NCI-H1694 treated with DMSO at 0.1 percent for 48 hours (cell line): ENCODE measurements at regions not wholly inside any gene's neighbourhood (a gene's known extent, or its start where the extent isn't known, plus 50 kb on each side); places are given as distances from the start of the nearest gene placed in this dataset.

Source experiments
- DNase-seq: peaks from one replicate; lab custom pipeline; 2025; lab: John Stamatoyannopoulos, UW

DNA sequence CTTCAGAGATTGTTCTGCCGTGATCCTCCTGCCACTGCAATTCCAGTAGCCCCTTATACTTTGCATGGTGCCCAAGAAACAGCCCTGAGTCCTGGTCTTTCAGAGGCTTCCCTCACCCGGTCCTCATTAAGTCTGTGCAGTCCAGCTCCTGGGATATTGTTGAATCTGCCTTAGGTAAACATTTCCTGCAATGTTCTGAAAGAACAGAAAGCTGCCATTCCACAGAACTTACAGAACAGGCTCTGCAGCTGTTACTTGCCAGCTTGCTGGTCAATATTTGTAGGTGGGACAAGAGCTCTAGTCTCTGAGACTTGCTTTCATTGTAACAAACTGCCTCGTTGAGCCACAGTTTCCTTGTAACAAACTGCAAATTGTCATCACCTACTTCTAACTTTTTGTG is 115.0 kb upstream of the KIF5B start:
- DNase-seq = no peak

DNA sequence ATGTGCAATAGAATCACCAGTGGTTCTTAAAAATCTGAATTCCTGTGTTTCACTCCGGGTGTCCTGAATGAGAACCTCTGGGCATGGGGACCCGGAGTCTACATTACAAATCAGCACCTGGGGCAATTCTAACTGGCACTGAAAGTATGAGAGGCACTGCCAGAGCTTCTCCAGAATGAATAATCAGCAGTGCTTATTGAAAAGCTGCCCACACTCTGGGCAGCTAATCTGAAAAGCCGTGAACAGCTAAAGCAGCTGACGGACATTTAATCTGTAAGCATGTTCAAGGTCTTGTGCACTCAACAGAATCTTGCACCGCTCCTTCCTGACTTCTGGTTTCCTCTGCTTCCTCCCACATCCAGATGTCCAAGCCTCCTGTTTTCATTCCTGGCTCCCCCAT is 113.3 kb upstream of the KIF5B start:
- no peak for DNase-seq

DNA sequence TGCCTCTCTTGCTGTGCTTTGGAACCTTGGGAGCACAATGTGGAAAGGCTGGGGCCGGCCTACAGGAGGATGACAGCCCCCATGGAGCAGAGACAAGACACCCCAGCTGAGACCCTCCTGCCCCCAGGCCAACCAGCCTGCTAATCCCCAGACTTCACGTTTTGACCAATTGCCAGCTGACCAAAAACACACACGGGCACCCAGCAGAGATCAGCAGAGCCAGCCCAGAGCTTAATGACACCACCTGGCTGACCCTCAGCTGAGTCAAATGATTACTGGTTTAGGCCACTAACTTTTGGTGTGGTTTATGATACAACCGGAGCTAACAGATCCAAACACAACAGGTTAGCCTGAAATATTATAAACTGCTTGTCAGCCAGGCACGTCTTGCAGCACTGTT is 111.2 kb upstream of the KIF5B start:
- no peak for DNase-seq

DNA sequence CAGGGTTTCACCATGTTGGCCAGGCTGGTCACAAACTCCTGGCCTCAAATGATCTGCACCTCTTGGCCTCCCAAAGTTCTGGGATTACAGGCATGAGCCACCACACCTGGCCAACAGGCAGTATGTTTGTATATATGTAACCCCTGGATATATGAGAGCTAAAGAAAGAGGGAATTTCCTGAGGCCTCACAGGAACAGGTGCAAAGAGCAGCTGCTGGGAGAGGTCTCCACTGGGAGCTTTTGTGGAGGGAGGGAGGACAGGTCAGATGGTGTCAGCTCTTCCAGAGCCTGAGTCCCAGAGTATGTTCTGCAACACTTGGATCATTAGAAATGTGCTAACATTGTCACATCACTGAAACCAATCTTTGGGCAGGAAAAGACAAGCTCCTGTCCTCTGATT is 110.1 kb upstream of the KIF5B start:
- DNase-seq = no peak

DNA sequence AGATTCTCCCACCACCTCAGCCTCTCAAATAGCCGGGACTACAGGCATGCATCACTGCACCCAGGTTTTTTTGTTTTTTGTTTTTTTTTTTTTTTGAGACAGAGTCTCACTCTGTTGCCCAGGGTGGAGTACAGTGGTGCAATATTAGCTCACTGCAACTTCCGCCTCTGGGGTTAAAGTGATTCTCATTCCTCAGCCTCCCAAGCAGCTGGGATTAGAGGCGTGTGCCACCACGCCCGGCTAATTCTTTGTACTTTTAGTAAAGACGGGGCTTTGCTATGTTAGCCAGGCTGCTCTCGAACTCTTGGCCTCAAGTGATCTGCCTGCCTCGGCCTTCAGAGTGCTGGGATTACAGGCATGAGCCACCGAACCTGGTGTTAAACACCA is 107.5 kb upstream of the KIF5B start:
- no peak for DNase-seq

DNA sequence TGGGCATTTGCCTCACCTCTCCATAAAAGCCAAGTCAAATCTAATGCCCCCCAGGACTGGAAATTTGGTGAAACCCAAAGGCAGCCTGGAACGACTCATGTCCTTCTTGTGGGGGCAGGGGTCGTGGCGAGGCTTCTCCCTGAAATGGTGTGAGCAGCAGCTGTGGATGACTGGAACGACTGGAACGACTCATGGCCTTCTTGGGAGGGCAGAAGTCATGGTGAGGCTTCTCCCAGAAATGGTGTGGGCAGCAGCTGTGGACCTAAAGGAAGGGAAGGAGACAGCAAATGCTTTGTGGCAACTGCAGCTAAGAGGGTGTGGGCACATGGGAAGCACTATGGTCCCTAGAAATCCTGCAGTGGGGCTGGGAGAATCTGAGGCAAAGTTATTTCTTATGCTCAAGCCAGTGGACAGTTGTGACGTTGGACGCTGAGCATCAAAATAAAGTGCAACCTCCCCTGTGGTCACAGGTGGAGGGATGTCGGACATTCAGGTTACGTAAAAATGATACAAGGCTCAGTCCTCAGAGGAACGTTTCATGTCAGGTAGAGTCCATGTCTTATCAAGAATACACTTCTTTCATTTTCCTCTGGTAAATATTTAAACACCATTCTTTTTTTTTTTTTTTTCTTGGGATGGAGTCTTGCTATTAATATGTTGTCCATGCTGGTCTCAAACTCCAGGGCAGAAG is 107.0 kb upstream of the KIF5B start:
- no peak for DNase-seq

DNA sequence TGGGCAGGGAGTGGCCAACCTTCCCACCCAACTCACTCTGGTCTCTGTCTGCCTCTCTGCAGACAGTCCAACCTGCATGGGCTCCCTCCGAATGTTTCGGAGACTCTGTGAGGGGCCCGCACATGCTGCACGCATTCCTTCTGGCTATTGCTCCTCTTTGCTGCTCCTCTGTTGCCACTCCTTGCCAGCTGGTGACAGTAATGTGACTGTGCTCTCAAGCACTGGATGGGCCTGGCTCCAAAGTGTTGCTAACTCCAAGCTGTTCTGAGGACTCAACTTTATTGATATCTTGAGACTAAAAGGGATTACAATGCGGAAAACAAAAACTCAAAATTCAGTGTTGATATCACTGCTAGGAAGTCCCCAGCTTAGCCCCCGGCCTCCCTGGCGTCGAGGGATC is 105.4 kb upstream of the KIF5B start:
- DNase-seq = no peak

DNA sequence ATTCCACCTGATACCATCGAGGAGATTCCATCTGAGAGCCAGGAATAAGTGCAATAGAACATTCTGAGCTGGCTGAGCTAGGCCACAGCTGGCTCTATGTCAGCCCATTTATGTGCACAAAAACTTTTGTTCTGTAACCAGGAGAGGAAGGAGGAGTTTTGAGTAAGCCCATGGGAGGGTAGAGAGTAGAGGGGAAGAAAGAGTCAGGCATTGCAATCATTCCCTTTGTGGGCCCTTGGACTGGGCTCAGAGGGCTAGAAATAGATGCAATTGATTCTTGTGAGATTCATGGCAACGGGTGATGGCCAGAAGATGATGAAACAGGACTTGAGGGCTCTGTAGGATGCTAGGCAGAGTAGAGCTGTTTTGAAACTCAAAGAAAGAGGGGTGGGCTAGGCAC is 104.6 kb upstream of the KIF5B start:
- no peak for DNase-seq

DNA sequence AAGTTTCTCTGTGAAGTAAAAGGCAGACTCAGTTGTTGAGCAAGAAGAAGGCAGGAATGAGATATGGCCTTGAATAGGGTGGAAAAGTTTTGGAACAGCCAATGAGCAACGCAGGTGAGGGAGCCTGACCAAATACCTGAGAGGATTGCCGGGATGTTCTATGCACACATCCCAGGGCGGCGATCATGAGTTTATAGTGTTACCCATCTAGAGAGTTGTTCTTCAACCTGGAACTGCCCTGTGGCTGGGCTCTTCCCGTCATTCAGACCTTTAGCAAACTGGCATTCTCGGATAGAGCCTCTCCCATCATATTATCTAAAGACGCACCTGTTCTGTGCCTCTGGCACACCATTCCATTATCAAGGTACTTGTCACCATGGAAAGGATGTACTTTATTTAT is 103.0 kb upstream of the KIF5B start:
- no peak for DNase-seq

DNA sequence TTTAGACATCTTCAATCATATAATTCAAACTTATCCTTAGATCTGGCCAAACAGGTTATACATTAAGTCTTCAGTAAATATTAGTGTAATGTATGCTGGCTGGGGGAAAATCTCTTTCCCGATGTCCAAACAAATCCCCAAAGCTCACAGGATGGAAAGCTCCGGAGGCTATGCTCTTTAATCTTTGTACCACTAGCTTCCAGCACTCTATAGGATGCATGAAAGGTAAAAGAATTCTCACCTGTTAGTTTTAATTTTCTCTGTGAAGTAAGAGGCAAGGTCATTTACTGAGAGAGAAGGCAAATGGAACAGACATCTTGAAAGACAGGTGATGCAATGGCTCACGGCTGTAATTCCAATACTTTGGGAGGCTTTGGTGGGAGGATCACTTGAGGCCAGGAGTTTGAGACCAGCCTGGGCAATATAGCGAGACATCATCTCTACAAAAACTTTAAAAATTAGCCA is 99.8 kb upstream of the KIF5B start:
- DNase-seq = no peak

DNA sequence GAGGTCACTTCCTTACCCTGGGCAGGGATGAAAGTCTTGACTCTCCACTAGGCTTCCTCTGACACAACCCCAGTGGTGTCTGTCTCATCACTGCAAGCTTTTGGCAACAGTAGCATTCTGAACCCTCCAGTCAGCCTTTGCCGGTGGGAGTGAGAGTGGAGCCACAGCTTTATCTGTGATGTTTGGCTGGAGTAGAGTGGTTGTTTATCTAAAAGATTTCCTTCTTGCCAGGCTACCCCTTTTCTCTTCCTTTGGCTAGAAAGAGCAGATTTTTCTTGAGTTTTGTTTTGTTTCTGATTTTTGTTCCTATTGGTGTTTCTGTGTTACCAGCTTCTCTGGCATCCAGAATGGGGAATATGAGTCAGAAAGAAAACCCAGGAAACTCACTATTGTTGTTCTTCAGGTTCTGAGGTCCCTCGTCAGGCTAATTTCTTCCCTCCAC is 98.9 kb upstream of the KIF5B start:
- no peak for DNase-seq

DNA sequence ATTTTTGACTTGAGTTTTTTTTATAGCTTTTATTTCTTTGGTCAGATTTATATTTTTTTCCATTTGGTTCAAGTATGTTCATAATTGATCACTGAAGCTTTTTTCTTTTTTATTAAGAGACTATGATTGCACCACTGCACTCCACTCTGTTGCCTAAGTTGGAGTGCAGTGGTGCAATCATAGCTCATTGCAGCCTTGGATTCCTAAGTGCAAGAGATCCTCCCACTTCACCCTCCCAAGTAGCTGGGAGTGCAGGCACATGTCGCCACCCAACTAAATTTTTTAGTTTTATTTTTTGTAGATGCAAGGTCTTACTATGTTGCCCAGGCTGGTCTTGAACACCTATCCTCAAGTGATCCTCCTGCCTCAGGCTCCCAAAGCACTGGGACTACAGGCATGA is 97.7 kb upstream of the KIF5B start:
- no peak for DNase-seq

DNA sequence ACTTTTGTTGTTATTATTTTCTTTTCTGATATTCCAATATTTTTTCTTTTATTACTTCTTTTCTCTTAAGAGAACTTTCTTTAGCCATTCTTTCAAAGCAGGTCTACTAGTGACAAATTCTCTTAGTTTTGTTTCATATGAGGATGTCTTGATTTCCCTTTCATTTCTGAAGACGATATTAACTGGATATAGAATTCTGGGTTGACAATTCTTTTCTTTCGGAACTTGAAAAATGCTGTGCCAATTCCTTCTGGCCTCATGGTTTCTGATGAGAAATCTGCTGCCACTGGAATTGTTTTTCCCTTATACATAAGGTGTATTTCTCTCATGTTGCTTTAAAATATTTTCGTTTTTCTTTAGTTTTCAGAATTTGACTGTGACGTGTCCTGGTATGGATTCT is 97.0 kb upstream of the KIF5B start:
- no peak for DNase-seq

DNA sequence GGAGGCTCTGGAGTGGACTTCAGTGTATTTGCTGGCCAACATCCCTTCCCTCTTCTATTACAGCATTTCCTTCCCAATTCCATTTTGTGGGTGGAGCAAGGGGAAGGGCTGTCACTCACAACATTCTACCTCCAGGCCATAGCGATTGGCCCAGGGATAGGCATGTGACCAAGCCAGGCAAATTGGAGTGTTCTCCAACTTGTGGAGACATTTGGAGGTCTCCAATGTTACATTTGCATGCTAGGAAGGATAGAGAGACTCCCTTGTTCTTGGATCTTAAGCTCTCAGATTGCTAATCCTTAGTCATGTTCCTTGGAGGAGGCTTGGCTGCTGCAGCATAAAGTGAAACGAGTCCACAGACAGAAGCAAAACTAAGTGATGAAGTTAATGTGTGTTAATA is 95.6 kb upstream of the KIF5B start:
- DNase-seq = no peak

DNA sequence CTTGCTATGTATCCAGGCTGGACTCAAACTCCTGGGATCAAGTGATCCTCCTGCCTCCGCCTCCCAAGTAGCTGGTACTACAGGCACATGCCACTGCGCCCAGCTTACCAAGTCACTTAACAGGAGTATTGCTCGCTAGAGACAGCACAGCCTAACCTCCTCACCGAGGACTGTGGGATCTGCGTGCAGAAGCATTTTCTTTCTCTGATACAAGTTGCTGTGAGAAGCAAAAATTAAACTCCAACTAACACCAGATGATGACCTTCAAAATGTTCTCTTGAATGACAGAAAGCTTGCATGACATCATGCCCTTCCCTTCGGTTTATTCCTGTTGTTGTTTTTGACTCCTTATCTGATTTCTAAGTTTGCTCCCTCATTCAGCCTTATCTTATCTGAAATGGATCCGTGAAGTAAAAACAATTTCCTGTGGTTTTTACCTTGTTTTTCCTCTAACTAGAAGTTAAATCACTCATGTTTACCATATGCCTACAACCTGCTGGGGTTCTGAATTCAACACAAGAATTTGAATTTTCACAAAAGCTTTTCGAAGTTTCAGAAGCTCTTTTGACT is 94.4 kb upstream of the KIF5B start:
- DNase-seq = no peak

DNA sequence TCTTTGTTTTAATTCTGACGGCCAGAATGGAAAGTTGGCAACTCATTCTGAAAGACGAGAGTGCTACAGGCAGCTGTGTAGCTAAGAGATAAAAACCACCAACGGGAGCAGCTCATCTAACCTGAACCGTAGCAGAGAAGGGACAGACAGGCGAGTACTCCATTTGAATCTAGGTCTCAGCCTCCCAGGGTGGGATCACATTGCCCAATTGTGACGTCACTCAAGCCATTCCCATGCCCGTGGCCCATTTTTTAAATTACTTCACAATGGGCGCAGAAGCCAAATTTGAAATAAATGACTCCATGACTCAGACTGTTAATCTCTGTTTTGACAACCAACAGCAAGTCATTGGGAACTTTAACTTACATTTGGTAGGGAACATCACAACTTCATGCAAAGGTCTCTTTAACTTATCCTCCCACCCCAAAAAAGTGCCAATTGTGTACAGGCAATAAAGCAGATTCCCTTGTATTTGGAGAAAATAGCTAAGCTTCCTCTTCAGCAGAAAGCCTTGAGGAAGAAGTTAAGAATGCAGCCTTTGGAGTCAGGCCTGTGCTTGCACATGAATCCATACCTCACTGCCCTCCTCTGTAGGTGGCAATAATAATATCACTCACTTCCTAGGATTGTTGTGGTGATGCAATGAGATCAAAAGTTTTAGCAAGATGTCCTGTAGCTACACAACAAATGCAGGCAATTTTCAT is 93.2 kb upstream of the KIF5B start:
- DNase-seq = no peak

DNA sequence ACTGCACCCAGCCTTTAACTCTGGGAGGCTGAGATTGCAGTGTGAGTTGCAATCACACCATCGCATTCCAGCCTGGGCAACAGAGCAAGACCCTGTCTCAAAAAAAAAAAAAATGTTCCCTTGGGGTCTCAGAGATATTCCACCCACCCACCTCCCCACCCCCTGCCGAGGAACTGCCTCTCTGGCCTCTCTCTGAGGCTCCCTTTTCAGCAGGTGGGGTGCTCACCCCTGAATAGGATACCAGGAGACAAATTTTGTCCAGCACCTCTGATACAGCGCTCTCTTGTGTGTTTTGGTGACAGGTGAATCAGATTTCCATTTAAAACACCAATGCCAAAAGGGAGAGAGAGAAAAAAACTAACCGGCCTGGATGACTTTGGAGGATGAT is 92.6 kb upstream of the KIF5B start:
- DNase-seq = no peak

DNA sequence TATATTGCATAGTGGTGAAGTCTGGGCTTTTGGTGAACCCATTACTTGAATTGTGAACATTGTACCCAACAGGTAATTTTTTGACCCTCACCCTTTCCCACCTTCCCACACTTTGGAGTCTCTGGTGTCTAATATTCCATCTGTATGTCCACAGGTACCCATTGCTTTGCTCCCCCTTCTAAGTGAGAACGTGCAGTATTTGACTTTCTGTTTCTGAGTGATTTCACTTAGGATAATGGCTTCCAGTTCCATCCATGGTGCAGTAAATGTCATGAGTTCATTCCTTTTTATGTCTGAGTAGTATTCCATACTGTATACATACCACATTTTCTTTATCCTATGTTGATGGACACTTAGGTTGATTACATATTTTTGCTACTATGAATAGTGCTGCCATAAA is 91.5 kb upstream of the KIF5B start:
- DNase-seq = no peak

DNA sequence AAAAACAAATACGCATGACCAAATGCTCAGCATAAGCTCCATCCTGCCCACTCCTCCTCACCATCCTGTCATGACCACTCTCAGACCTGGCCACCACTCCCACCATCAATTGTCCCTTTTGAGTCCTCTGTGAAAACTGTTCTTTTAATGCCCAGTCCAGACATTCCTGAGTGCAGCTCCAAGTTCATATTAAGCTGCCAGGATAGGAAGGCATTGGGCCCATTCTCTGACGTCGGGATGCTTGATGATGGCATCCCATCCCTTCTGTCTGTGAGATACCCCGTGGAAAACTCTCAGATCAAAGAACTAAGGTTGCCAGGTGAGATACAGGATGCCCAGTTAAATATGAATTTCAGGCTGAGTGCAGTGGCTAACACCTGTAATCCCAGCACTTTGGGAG is 89.9 kb upstream of the KIF5B start:
- no peak for DNase-seq

DNA sequence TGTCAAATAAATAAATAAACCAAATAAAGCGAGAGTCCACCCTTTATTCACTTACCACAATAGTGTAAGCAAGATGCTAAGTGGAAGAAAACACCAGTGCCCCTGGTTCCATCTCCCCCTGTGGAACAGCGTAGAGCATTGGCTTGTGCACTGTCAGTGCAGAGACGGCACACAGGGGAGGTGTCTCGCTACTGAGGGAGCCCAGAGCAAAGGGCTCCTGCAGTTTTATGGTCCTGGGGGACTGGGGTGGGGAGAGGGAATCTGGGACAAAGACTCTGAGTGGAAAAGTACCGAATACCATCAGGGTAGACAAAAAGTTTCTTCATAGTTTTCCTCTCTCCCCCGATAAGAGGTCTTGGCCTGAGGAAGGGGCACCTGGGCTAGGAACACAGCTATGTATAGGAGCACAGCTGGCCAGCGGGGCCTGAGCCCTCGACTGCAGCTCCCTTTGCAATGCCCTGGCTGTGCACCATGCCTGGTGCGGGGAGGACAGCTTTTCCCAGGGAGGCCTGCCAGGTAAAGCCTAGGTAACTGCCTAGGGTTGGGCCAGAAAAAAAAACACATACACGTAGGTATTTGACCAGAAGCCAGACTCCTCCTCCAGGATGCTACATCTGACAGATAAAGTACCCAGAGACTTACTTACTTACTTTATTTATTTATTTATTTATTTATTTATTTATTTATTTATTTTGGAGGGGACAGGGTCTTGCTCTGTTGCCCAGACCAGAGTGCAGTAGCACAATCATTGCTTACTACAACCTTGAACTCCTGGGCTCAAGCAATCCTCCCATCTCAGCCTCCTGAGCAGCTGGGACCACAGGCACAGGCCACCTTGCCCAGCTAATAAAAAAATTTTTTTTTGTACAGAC is 88.8 kb upstream of the KIF5B start:
- DNase-seq = no peak

DNA sequence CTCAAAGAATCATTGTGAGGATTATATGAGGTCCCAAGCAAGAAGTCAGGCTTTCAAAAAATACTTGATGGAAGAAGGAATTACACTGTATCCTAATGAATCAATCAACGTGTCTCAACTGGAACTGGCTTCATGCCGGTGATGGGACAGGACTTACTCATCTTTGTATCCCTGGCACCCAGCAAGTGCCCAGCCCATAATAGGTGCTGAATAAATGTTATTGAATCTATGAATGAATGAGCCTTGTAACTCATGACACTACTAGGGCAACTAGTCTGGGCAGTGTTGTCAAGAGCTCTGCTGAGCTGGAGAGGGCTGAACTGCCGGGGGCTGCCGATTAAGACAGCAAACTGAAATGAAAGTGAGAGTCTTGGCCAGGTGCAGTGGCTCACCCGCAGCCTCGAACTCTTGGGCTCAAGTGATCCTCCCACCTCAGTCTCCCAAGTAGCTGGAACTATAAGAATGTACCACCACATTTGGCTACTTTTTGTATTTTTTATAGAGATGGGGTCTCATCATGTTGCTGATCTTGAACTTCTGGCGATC is 87.2 kb upstream of the KIF5B start:
- no peak for DNase-seq

DNA sequence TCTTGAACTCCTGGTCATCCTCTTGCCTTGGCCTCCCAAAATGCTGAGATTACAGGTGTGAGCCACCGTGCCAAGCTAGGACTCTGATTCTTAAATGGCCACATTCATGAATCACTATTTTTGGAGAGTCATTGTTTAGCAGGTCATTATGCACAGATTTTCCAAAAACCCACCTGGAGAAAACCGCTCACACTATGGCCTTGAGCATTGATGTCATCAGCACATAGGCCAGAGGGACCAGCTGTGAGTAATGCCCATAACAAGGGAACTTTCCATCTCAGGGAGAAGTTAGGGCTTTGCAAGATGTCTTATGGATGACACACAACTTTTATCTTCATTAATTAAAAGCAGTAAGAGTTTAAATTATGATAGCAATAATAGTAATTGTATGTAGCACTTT is 86.4 kb upstream of the KIF5B start:
- no peak for DNase-seq
